Stimulated activated CD4-positive, alpha-beta T cell treated with anti-CD3 and anti-CD28 coated beads, Interleukin-4, amount 100 ng/mL, for 1 hour (primary cell): ENCODE measurements at regions not wholly inside any gene's neighbourhood (a gene's known extent, or its start where the extent isn't known, plus 50 kb on each side); places are given as distances from the start of the nearest gene placed in this dataset.

ENCODE experiments used
- DNase-seq: peaks from one replicate; pipeline ENCODE4 v3.0.0-alpha.2; 2020

DNA sequence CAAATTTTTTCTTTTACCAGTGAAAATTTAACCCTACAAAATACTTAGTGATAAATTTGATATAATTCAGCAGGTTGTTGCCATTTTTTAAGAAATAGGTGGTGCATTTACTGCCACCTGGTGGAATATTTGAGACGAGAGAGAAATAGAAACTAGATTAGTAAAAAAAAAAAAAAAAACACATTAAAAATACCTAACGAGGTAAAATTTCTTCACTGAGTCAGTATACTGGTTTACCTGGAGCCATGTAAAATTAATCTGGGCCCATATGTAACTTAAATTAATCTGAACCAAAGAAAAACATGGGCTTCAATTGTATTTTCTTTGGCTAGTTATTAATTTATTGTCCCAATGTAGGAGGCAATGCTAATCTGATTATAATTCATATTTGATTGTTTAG is 520.8 kb downstream of the EPM2A start:
- no peak for DNase-seq

DNA sequence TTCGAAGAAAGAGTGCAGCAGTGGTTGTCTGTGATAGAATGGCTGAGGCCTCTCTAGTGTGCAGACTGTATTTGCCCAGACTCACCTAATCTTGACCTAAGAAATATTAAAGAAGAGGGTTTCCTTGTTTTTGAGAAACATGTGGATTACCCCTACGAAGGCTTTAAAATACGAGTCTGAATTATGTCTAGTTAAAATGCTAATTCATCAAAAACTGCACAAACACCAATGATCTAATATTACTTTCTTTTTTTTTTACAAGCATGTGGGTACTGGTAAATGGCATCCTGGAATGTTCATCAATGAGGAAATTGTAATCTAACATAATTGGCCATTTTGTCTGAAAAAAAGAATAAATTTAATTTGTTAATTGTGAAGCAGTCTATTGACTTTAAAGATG is 510.9 kb downstream of the EPM2A start:
- DNase-seq: no peak

DNA sequence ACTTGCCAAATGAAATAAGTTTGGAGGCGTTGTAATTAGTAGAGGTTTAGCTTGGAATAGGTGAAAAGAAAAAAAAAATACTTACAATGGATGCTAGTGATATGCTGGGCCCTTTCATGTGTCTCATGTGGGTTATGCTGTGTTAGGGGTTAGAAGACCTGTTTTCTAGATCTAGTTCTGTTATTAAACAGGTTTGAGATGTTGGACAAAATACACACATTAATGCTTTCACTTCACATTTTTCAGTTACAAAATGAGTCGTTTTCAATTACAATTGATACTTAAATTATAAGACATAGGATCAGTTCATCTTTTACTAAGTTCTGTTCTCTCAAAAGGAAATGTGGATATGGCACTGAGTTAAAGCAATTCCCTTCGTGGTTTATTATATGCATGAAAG is 509.8 kb downstream of the EPM2A start:
- DNase-seq: no peak

DNA sequence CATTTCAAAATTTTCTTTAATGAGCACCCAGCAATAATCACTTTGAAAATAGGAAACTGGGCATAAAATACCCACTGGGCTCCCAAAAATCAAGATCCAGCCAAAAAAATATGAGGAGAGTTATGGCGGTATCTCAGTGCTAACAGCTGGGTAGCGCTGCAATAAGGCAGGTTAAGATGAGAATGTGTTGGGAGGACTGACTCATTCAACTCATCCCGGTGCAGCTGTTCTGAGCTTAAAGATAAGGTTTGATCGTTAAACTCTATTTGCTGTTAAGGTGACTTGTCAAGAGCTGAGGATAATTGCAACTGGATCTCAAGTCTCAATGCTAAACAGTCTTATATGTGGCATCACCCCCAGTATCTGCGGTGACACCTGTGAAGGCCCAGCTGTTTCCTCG is 507.7 kb downstream of the EPM2A start:
- no peak for DNase-seq

DNA sequence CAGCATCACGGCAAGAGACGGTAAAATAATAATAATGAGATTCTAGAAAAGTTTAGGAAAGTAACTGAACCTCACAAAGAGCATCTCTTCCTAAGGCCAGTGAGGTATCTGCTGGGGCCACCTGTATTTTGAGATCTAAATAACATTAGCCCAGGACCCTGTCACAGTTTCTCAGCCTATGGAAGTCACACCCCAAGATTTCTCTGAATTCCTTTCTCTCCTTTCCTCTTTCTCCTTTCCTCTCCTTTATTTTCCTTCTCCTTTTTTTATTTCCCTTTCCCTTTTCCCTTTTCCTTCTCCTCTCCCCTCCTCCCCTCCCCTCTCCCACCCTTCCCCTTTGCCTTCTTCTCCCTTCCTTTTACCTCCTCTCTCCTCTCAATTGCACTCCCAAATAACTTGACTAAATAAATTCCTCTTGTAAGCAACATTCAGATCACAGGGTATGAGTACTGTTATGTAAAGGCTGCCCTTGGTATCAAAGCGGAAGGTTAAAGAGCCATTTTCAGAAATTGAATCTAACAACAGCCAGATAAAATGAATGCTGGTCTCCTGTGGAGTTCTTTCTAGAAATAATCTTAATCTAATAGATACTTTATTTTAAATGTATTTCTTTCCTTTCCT is 506.2 kb downstream of the EPM2A start:
- no peak for DNase-seq

DNA sequence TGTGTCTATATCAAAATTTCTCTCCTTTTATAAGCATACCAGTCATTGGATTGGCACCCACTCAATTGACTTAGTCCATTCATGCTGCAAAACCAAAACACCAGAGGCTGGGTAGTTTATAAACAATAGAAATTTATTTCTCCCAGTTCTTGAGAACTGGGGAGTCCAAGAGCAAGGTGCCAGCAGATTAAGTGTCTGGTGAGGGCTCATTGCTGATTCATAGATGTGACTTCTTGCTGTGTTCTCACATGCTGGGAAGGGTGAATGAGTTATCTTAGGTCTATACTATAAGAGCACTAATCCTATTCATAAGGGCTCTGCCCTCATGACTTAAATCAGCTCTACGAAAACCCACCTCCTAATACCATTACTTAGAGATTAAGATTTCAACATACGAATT is 501.4 kb downstream of the EPM2A start:
- no peak for DNase-seq

DNA sequence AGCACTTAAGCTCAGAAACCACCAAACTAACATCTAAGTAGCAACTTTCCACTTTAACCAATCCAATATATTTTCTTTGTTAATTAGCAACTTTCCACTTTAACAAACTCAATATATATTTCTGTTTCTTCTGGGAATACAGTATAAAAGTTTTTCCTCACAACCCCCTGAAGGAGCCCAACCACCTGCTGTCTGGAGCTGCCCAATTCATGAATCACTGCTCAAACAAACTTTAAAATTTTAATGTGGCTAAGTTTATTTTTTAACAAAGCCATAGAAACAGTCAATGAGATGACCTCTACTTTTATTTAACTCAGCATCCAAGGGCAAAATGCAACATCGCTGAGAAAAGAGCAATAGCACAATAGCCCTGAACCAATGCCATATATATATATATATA is 500.1 kb downstream of the EPM2A start:
- DNase-seq: no peak

DNA sequence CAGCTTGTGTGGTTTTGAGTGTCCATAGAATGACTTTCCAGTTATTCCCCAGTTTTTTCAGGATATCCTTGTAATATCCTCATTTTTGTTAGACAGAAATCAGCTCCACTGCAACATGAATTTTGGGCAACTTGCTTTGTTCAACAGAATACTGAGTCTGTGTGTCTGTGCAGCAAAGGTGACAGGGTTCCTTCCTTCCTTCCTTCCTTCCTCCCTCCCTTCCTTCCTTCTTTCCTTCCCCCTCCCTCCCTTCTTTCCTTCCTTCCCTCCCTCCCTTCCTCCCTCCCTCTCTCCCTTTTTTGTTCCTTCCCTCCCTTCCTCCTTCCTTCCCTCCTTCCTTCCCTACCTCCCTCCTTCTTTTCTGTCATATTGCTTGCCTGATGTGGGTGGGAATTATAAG is 496.5 kb downstream of the EPM2A start:
- DNase-seq: no peak

DNA sequence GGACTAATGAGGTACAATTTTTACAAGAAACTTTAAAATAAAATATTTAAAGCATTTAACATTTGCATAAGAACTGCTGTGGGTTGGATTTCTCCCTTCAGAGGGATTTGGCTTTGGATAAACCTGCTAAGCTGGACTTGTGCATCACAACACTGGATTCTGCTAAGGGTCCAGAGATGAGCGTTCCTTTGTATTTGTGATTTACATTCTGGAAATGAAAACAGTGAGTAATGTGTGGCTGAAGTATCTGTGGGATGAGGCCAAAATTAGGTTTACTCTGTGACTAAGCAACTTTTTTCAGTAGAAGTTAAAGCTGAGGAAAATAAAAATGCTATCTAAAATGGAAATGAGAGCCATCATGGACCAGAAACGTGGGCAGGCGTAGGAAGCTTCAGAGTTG is 494.3 kb downstream of the EPM2A start:
- no peak for DNase-seq

DNA sequence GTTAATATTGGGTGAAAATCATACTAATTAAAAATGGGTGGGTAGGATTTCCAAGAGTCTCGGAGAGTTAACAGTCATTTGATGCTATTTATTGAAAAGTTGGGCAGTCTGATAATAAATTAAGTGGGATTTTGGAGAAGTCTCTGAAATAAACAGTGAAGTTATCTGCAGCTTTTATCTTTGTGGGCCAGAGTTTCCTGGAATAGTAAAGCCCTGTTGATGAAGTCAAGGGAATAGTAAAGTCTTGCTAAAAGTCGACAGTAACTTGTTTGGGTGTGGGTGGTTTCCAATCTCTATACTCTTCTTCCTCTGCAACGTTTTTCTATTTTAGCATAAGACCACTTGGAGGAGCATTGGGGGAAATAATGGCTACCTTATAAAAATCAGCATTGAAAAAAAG is 493.6 kb downstream of the EPM2A start:
- DNase-seq: no peak

DNA sequence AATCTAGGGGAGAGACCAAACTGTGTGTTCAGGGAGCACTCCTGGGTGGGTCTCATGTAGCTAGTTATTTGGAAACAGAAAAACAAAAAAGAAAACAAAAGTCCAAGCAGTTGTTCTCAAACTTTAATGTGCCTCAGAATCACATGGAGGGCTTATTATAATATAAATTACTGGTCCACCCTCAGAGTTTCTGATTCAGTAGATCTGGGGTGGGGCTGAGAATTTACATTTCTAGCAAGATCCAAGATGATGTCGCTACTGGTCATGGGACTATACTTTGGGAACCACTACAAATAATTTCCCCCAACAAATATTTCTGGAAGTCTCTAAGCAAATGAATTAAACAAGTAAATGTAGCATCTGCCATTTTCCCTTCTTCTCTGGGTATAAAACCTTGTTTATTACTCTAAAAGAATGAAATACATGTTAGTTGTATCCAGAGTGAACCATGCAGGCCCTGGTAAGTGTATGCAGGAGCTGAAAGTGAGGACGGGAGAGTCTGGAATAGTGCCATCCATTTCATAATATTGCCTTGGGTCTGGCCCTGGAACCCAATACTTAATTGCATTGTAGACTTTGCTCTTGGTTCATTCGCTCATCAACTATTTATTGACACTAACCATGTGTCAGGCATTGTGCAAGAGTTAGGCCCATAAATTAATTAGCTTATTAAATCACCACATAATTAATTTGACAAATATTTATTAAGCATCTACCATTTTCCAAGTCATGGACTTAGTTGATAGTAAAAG is 490.8 kb downstream of the EPM2A start:
- no peak for DNase-seq

DNA sequence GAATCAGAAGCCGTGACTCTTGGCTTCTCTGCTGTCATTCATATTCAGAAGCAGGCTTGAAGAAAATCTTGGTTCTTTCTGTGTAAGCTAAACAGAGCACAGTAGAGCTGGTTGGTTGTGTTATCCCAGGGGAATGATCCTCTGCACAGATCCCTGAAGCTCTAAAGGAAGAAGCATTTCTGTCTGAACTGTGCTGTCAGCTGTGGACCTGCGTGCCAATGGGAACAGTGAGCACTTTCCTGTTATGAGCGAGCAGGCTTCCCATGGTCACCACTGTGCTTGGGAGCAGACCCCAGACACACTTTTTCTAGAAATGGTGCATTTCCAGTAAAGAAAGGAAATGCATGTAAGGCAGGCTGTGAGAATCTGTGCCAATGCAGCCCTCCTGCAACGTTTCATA is 490.2 kb downstream of the EPM2A start:
- no peak for DNase-seq

DNA sequence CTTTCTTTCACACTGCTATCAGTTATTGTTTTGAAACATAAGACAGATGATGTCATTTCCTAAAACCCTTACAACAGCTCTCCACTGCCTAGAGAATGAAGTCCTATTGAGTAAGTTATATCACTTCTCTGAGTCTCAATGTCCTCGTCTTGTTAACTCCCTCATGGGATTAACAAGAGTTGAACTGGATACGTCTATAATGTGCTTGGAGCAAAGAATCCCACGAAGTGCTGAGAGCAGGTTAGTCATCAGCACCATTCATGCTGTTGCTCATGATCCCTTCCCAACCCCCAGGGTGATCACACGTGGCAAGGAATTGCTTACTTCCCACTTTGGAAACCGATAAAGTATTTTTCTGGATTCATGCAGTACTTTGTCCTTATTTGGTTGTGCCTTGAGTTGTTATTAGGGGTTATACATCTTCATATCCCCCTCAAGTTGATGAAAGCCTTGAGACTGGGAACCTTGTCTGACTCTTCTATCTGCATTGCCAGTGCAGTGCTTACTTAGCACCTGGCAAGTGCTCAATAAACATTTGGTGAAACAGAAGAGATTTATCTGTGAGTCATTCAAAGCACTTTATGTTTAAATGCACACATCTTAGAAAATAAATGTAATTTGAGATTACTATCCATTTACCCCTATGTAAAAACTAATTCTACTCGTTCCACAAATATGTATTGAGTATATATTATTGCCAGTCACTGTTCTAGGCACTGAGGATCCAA is 487.5 kb downstream of the EPM2A start:
- DNase-seq: no peak

DNA sequence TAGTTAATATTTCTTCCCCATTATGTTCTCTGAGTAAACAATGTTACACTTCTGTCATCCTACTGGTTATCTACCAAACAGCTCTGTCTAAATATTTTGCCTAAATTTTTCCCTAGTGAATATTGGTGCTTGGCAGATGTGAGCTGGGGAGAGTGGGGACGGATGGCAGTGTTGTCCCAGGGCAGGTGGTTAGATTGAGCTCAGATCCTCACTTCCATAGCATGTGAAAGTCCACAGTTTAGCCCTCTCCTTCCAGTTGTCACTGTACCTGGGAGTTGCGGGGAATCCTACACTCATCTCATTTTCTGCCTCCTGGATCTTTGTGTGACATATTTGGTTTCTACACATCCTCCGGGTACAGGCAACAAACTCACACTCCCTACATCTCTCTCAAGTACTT is 484.9 kb downstream of the EPM2A start:
- no peak for DNase-seq

DNA sequence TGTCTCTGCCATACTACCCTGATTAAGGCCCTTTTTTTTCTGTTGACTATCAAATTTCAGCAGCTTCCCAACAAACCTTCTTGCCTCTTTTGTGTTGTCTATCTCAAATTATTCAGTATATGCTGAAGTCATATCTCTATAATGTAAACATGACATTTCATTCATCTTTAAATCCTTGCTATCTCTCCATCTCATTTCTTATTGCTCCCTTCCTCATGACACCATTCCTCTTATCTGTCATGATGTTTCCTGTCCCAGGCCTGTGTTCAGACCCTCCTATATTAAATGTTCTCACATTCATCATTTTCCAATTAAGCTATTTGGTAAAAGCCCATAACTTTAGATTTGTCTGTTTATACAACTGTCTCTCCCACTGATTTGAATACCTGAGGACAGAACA is 482.6 kb downstream of the EPM2A start:
- DNase-seq: no peak

DNA sequence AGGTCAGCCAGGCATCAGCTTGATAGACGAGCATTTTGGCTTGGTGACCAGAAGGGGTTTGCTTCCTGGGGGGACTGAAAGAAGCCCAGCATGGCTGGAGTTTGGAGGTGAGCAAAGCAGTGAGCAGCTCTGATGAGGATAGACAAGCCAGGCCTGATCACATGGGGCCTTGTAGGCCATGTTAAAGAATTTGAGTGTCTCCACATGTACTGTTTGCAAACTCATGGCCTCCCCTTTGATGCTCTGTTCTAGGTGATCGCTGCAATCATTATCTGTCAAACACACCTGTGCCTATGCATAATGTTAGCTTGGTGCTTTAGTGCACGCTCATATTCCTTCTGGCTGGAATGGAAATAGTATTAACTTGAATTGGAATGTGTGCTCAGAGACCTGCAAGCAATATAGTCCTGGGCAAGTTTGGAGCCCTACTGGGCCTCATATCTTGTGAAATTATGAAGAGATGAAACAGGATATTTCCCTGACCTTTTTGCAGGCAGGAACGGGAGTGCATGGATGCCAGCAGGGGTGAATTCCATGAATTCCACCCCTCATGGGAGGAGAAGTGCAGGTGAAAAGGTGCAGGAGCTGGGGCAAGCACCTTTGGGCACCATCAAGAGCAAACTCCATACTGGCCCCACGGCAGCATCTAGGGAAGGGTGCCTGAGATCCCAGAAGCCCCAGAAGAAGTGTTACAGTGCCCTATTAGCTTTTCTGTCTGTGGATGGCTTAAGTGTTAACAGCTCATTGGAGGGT is 480.5 kb downstream of the EPM2A start:
- no peak for DNase-seq

DNA sequence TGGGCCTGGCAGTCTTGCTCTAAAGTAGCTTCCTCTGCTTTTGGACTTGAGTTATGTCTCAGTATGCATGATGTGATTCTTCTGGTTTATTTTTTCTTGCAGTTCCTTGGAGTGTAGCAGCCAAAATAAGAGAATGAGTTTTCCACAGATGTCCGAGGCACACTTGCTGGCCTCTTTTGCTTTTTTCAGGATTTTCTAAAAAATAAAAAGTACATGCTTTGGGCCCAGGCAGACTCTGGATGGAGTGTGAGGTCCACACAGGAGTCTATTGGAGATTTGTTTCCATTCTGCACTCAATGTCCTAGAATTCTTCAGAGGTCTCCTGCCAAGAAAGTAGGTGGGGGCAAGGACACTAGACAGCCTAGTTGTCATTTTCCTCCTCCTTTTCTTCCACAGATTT is 477.6 kb downstream of the EPM2A start:
- no peak for DNase-seq

DNA sequence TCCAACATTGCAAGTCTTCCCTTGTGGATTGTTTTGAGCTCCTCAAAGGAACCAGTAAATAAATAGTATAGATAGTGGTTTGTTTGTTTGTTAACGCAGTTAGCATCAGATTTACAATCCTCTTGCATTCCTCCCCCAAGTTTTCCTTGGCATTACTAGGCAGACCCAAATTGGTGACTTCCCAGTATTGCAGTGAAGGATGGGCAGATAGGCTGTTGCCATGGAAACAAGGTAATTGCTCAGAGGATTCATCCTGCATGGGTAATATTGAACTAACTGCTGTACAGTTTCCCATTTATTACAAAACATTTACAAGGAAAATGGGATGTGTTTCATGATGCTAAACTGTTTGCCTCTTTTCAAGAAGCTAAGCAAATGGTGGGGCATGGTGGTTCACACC is 477.2 kb downstream of the EPM2A start:
- DNase-seq: no peak

DNA sequence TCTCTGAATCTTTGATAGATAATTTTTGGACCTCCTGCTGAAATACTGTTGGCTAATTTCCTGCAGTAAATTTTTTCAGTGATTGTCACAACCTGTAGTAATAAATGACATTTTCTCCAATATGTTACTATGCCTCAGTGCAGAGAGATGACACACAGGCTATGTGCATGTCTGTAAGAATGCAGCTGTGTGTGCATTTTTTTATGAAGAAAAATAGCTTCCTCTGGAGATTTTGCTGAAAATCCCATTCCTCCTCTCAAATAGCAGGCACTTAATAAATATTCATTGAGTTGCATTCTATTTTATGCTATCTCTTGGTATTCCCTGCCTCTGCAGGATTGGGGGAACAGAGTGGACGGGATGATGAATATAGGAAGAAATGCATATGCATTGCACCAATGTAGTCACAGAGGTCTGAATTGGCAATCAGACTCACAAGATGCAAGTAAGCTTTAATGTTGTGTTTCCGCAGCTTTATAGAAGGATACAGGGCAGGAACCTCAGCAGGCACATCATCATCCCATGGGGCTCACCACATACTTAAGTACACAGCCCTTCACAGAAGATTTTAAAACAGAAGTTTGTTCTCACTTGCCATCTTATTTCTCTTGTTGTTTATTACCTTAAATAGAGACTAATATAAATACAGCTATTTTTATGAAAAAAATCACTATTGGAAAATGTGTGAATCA is 474.7 kb downstream of the EPM2A start:
- DNase-seq: no peak

DNA sequence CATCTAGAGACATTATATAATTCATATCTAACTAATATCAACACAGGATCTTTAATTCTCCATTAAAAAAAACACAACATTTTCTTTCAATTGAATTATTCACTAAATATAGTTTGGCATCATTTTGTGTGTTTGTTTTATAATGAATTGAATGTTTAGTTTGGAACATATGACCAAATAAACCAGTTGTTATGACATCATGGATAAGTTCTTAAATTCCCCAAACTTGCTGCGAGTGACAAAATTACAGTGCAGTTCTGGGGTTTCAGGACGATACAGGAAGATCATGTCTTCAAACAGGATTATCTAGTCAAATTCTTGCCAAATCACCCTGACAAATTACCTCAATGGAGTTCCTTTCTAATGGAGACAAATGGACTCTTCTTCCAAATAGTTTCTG is 473.6 kb downstream of the EPM2A start:
- no peak for DNase-seq

DNA sequence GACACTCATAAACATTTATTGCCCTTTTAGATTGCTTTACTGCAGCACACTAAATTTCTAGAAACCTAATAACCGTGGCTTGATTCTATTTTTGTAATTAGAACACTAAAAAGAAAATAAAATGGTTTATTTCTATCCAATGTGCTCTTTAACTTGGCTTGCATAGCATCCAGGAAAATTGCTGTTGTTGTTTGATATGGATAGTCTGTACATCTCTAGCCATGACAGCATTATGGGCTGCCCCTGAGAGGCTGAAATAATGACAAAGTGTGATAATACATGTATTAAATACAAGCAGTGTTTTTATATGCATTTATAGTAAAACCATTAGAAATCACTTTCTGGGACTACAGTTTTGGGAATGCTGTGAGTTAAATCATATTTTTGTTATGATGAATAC is 472.5 kb downstream of the EPM2A start:
- DNase-seq: no peak

DNA sequence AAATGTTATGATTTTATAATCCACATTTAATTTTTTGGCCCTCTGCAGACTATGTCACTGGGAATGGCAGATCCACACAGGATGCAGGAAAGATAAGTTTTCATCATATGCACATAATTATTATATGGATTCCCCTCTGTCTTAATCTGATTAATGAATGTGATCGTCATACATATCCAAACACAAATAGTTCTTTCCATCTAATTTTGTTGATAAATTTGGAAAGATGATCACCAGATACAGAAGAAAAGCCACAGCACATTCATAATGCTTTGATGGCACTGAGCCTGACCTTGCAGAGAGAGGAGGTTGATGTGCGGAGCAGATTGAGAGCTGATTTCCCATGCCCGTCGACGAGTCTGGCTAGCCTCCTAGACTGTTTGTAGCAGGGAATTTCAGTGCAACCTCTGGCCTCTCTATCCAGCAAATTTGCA is 471.5 kb downstream of the EPM2A start:
- DNase-seq: no peak
